Activated CD8-positive, alpha-beta memory T cell treated with anti-CD3 and anti-CD28 coated beads, Interleukin-2, amount 10 ng/mL, durations not matched to agents 7 days and 5 days (primary cell): ENCODE measurements at regions not wholly inside any gene's neighbourhood (a gene's known extent, or its start where the extent isn't known, plus 50 kb on each side); places are given as distances from the start of the nearest gene placed in this dataset.
A peak's percentile ranks its signal among the peaks of the same experiment; 100 is the strongest.

Experiments
- ATAC-seq: fragments of 150-1000 bp; cut with Tn5 transposase; one replicate; pipeline ENCODE4 v1.10.0; 2021; ENCODE audit warnings: moderate library complexity
- CTCF ChIA-PET: fragments of 350-600 bp; sonication (Branson Sonifier 250); formaldehyde crosslinking; loops from one replicate; lab custom pipeline; 2021; ENCODE audit warnings: antibody characterized with exemption; lab: Charles Lee
- DNase-seq: peaks from one replicate; pipeline ENCODE4 v3.0.0-alpha.2; 2020
- H3K27ac Mint-ChIP-seq: one replicate; pipeline ENCODE4 v1.8.0; 2021; ENCODE audit warnings: mild to moderate bottlenecking, mixed read lengths
- H3K27me3 Mint-ChIP-seq: one replicate; pipeline ENCODE4 v1.8.0; 2021; ENCODE audit warnings: mixed read lengths
- H3K36me3 Mint-ChIP-seq: one replicate; pipeline ENCODE4 v1.8.0; 2021; ENCODE audit warnings: mild to moderate bottlenecking, mixed read lengths
- H3K4me1 Mint-ChIP-seq: one replicate; pipeline ENCODE4 v1.8.0; 2021; ENCODE audit warnings: mixed read lengths
- H3K4me3 Mint-ChIP-seq: one replicate; pipeline ENCODE4 v1.8.0; 2021; ENCODE audit warnings: mild to moderate bottlenecking, moderate library complexity, mixed read lengths
- H3K9me3 Mint-ChIP-seq: one replicate; pipeline ENCODE4 v1.8.0; 2022; ENCODE audit warnings: low read depth, mixed read lengths

GRCh38 chr7:131105799-131106680, 221.6 kb upstream of the MKLN1 start:
- H3K4me1 Mint-ChIP-seq = peaks cover 60% of the 10 kb centered on the region
- CTCF ChIA-PET = interaction anchor here (0.8 to 4.2 kb wide), 9 partner anchors 34 to 230 kb away, joined by 3 to 18 read pairs (median 4); no protein-coding TSS in a partner anchor
- peaks cover 34% of the 10 kb centered on the region for H3K36me3 Mint-ChIP-seq
- peak overlapping the region; percentile 99 for H3K27ac Mint-ChIP-seq
- peak; percentile 50 for ATAC-seq
- no peaks in the 10 kb centered on the region for H3K9me3 Mint-ChIP-seq
- no peaks in the 10 kb centered on the region for H3K27me3 Mint-ChIP-seq
- peak overlapping the region; percentile 90 for H3K4me3 Mint-ChIP-seq
- peak; percentile 86 for DNase-seq

GRCh38 chr7:131106681-131107336, 220.9 kb upstream of the MKLN1 start:
- CTCF ChIA-PET = interaction anchor here (0.7 to 4.2 kb wide), 13 partner anchors 9 to 230 kb away, joined by 3 to 18 read pairs (median 4); partner anchors contain the start of gene MKLN1
- DNase-seq = peak; percentile 69
- Mint-ChIP-seq H3K27ac (peak overlapping the region; percentile 99), H3K36me3 (peaks cover 31% of the 10 kb centered on the region), H3K4me1 (peaks cover 64% of the 10 kb centered on the region), H3K27me3 (no peaks in the 10 kb centered on the region), H3K9me3 (no peaks in the 10 kb centered on the region), H3K4me3 (peak overlapping the region; percentile 90)
- peak; percentile 8 for ATAC-seq

- H3K4me3 Mint-ChIP-seq = peak overlapping the region; percentile 90
- CTCF ChIA-PET = interaction anchor here (0.7 to 4.2 kb wide), 7 partner anchors 10 to 220 kb away, joined by 3 to 18 read pairs (median 4); partner anchors contain the start of gene MKLN1
- ATAC-seq (peak; percentile 45), DNase-seq (peak; percentile 91)
- peak overlapping the region; percentile 99 for H3K27ac Mint-ChIP-seq
- no peaks in the 10 kb centered on the region for H3K27me3 Mint-ChIP-seq
- peaks cover 65% of the 10 kb centered on the region for H3K4me1 Mint-ChIP-seq
- peaks cover 24% of the 10 kb centered on the region for H3K36me3 Mint-ChIP-seq
- no peaks in the 10 kb centered on the region for H3K9me3 Mint-ChIP-seq
Observed at GRCh38 chr7:131107337-131108211, 220.1 kb upstream of the MKLN1 start.

GRCh38 chr7:131108212-131108940, 219.3 kb upstream of the MKLN1 start:
- H3K27ac Mint-ChIP-seq = peak overlapping the region; percentile 99
- CTCF ChIA-PET = interaction anchor here (0.9 to 2.6 kb wide), 15 partner anchors 9 to 252 kb away, joined by 3 to 13 read pairs (median 4); no protein-coding TSS in a partner anchor
- DNase-seq = peak; percentile 74
- H3K36me3 Mint-ChIP-seq = peaks cover 28% of the 10 kb centered on the region
- peaks cover 62% of the 10 kb centered on the region for H3K4me1 Mint-ChIP-seq
- peak; percentile 15 for ATAC-seq
- H3K4me3 Mint-ChIP-seq = peak overlapping the region; percentile 90
- H3K9me3 Mint-ChIP-seq = no peaks in the 10 kb centered on the region
- peaks cover 3% of the 10 kb centered on the region for H3K27me3 Mint-ChIP-seq

- peak overlapping the region; percentile 99 for H3K27ac Mint-ChIP-seq
- ATAC-seq (no peak), DNase-seq (no peak)
- peak overlapping the region; percentile 90 for H3K4me3 Mint-ChIP-seq
- peaks cover 53% of the 10 kb centered on the region for H3K4me1 Mint-ChIP-seq
- H3K9me3 Mint-ChIP-seq = no peaks in the 10 kb centered on the region
- CTCF ChIA-PET = interaction anchor here (0.5 to 2.6 kb wide), 19 partner anchors 8 to 400 kb away, joined by 3 to 13 read pairs (median 3); partner anchors contain the start of gene MKLN1
- H3K27me3 Mint-ChIP-seq = peaks cover 4% of the 10 kb centered on the region
- H3K36me3 Mint-ChIP-seq = peaks cover 20% of the 10 kb centered on the region
Observed at GRCh38 chr7:131109011-131109758, 218.5 kb upstream of the MKLN1 start.

GRCh38 chr7:131109759-131110296, 217.8 kb upstream of the MKLN1 start:
- no peaks in the 10 kb centered on the region for H3K9me3 Mint-ChIP-seq
- H3K4me1 Mint-ChIP-seq = peaks cover 47% of the 10 kb centered on the region
- peak overlapping the region; percentile 99 for H3K27ac Mint-ChIP-seq
- peak; percentile 90 for DNase-seq
- H3K27me3 Mint-ChIP-seq = peaks cover 7% of the 10 kb centered on the region
- H3K36me3 Mint-ChIP-seq = peaks cover 17% of the 10 kb centered on the region
- peak; percentile 4 for ATAC-seq
- H3K4me3 Mint-ChIP-seq = peak overlapping the region; percentile 90
- CTCF ChIA-PET = interaction anchor here (0.5 to 2.6 kb wide), 16 partner anchors 8 to 399 kb away, joined by 3 to 13 read pairs (median 4); partner anchors contain the start of gene MKLN1

- no peak for DNase-seq
- peaks cover 7% of the 10 kb centered on the region for H3K27me3 Mint-ChIP-seq
- H3K36me3 Mint-ChIP-seq = peaks cover 10% of the 10 kb centered on the region
- H3K4me3 Mint-ChIP-seq = peak overlapping the region; percentile 90
- ATAC-seq = no peak
- H3K9me3 Mint-ChIP-seq = no peaks in the 10 kb centered on the region
- CTCF ChIA-PET = interaction anchor here (1.0 to 2.6 kb wide), 10 partner anchors 11 to 398 kb away, joined by 3 to 13 read pairs (median 4); partner anchors contain the start of gene MKLN1
- peaks cover 40% of the 10 kb centered on the region for H3K4me1 Mint-ChIP-seq
- H3K27ac Mint-ChIP-seq = peak overlapping the region; percentile 99
Observed at GRCh38 chr7:131110297-131111080, 217.2 kb upstream of the MKLN1 start.

GRCh38 chr7:131111081-131111576, 216.5 kb upstream of the MKLN1 start:
- CTCF ChIA-PET = no interaction called here
- no peak for ATAC-seq
- peak overlapping the region; percentile 99 for H3K27ac Mint-ChIP-seq

GRCh38 chr7:131111792-131112191, 215.9 kb upstream of the MKLN1 start:
- Mint-ChIP-seq H3K9me3 (no peaks in the 10 kb centered on the region), H3K4me3 (no peak overlapping the region), H3K27me3 (peaks cover 7% of the 10 kb centered on the region), H3K36me3 (peaks cover 10% of the 10 kb centered on the region), H3K27ac (no peak overlapping the region), H3K4me1 (peaks cover 40% of the 10 kb centered on the region)
- ATAC-seq = no peak
- no peak for DNase-seq
- CTCF ChIA-PET = interaction anchor here (1.0 kb wide), 1 partner anchor 191 kb away, joined by 3 read pairs; no protein-coding TSS in a partner anchor

More at GRCh38 chr7:131111081-131111576, 216.5 kb upstream of the MKLN1 start:
- peaks cover 7% of the 10 kb centered on the region for H3K27me3 Mint-ChIP-seq
- H3K4me1 Mint-ChIP-seq = peaks cover 40% of the 10 kb centered on the region
- H3K4me3 Mint-ChIP-seq = peak overlapping the region; percentile 90
- DNase-seq = no peak
- no peaks in the 10 kb centered on the region for H3K9me3 Mint-ChIP-seq
- peaks cover 10% of the 10 kb centered on the region for H3K36me3 Mint-ChIP-seq

- Mint-ChIP-seq H3K4me3 (no peak overlapping the region), H3K36me3 (peaks cover 12% of the 10 kb centered on the region), H3K9me3 (peaks cover under 1% of the 10 kb centered on the region), H3K27ac (no peak overlapping the region), H3K27me3 (peaks cover 7% of the 10 kb centered on the region), H3K4me1 (peaks cover 40% of the 10 kb centered on the region)
- ATAC-seq (no peak), DNase-seq (no peak)
- CTCF ChIA-PET = interaction anchor here (1.0 to 1.2 kb wide), 2 partner anchors 9 to 190 kb away, joined by 3 to 4 read pairs; no protein-coding TSS in a partner anchor
Observed at GRCh38 chr7:131112431-131112830, 215.2 kb upstream of the MKLN1 start.
